ENCODE measurements at regions not wholly inside any gene's neighbourhood (a gene's known extent, or its start where the extent isn't known, plus 50 kb on each side); places are given as distances from the start of the nearest gene placed in this dataset.

DNA sequence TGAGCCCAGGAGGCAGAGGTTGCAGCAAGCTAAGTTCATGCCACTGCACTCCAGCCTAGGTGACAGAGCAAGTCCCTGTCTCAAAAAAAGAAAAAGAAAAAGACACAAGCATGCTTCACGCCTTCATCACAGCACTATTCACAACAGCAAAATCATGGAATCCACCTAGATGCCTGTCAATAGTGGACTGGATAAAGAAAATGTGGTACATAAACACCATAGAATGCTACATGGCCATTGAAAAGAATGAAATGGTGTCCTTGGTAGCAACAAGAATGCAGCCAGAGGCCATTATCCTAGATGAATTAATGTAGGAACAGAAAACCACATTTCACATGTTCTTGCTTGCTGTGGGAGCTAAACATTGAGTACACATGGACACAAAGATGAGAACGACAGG is 392.6 kb downstream of the EIPR1 start:
- TF ChIP-seq CTCF (IDR thresholded peaks at IDR 0.05) (no peak), EZH2 (IDR thresholded peaks at IDR 0.05) (no peak)
